HepG2 (cell line): ENCODE measurements at regions not wholly inside any gene's neighbourhood (a gene's known extent, or its start where the extent isn't known, plus 50 kb on each side); places are given as distances from the start of the nearest gene placed in this dataset.

Source experiments
- ATRX ChIP-seq: sonication (generic); formaldehyde crosslinking; IDR thresholded peaks from 2 replicates; pipeline ENCODE4 v1.4.0; 2020; ENCODE audit warnings: missing genetic modification reagents, borderline replicate concordance
- DNMT3B ChIP-seq: conservative IDR thresholded peaks from 2 replicates; pipeline ENCODE4 v1.6.1; 2016; ENCODE audit warnings: missing biosample characterization, control low read depth
- FOXJ3 ChIP-seq: sonication (generic); formaldehyde crosslinking; IDR thresholded peaks from 2 replicates; pipeline ENCODE4 v1.4.0; 2020; ENCODE audit warnings: missing genetic modification reagents, mild to moderate bottlenecking, borderline replicate concordance
- GATAD1 ChIP-seq: IDR thresholded peaks from 2 replicates; pipeline ENCODE4 v1.6.1; 2016; ENCODE audit warnings: missing genetic modification reagents, missing compliant biosample characterization
- HHEX ChIP-seq: IDR thresholded peaks from 2 replicates; pipeline ENCODE4 v1.6.1; 2016; ENCODE audit warnings: control low read depth
- IKZF4 ChIP-seq: sonication (generic); formaldehyde crosslinking; IDR thresholded peaks from 2 replicates; pipeline ENCODE4 v1.5.1; 2020; ENCODE audit warnings: borderline replicate concordance, mild to moderate bottlenecking, low read depth, missing genetic modification reagents; ENCODE audit errors: not compliant biosample characterization
- NFIC ChIP-seq: IDR thresholded peaks from 2 replicates; pipeline ENCODE4 v1.6.1; 2012; ENCODE audit warnings: mild to moderate bottlenecking, low read length, inconsistent platforms
- ONECUT2 ChIP-seq: sonication (generic); formaldehyde crosslinking; IDR thresholded peaks from 2 replicates; pipeline ENCODE4 v1.4.0; 2020; ENCODE audit warnings: missing genetic modification reagents
- PCBP1 ChIP-seq: fragments of 200-400 bp; formaldehyde crosslinking; IDR thresholded peaks from 2 replicates; pipeline ENCODE4 v1.6.1; 2017; ENCODE audit warnings: mild to moderate bottlenecking, low read depth, low read length, borderline replicate concordance
- RBM22 ChIP-seq: fragments of 200-400 bp; formaldehyde crosslinking; optimal IDR thresholded peaks from 2 replicates; pipeline ENCODE3; 2017; ENCODE audit warnings: mild to moderate bottlenecking, low read length, moderate library complexity
- SMC3 ChIP-seq: IDR thresholded peaks from 2 replicates; pipeline ENCODE4 v1.6.1; 2011; ENCODE audit warnings: low read length, improper control_type of control experiment
- SRF ChIP-seq: IDR thresholded peaks from 2 replicates; pipeline ENCODE4 v1.6.1; 2011; ENCODE audit warnings: mild to moderate bottlenecking, low read depth, low read length, moderate library complexity
- SUZ12 ChIP-seq: fragments of 150-350 bp; IDR thresholded peaks from 2 replicates; pipeline ENCODE4 v1.6.1; 2014; ENCODE audit warnings: low read depth, low read length
- ZFP41 ChIP-seq: sonication (generic); formaldehyde crosslinking; IDR thresholded peaks from 2 replicates; pipeline ENCODE4 v1.4.0; 2020; ENCODE audit warnings: mild to moderate bottlenecking, missing genetic modification reagents, borderline replicate concordance
- ZNF3 ChIP-seq: IDR thresholded peaks from 2 replicates; pipeline ENCODE4 v1.7.0; 2017; ENCODE audit warnings: inconsistent platforms
- ZNF510 ChIP-seq: sonication (generic); formaldehyde crosslinking; IDR thresholded peaks from 2 replicates; pipeline ENCODE4 v1.4.0; 2020; ENCODE audit warnings: low read depth, mild to moderate bottlenecking, missing genetic modification reagents
- ZNF549 ChIP-seq: sonication (generic); formaldehyde crosslinking; IDR thresholded peaks from 2 replicates; pipeline ENCODE4 v1.5.0; 2020; ENCODE audit warnings: missing genetic modification reagents
- ZNF569 ChIP-seq: sonication (generic); formaldehyde crosslinking; IDR thresholded peaks from 2 replicates; pipeline ENCODE4 v1.5.0; 2020; ENCODE audit warnings: mild to moderate bottlenecking, missing genetic modification reagents, moderate library complexity, borderline replicate concordance
- ZNF577 ChIP-seq: sonication (generic); formaldehyde crosslinking; IDR thresholded peaks from 2 replicates; pipeline ENCODE4 v1.4.0; 2020; ENCODE audit warnings: mild to moderate bottlenecking, low read depth, missing genetic modification reagents, borderline replicate concordance
- TF ChIP-seq, protein P1 (sequence below): sonication (generic); formaldehyde crosslinking; IDR thresholded peaks from 2 replicates; pipeline ENCODE4 v1.5.0; 2020; ENCODE audit warnings: missing genetic modification reagents
- TF ChIP-seq, protein P2 (sequence below): IDR thresholded peaks from 2 replicates; pipeline ENCODE4 v1.6.1; 2012; ENCODE audit warnings: low read depth, low read length, improper control_type of control experiment
- TF ChIP-seq, protein P3 (sequence below): sonication (generic); formaldehyde crosslinking; IDR thresholded peaks from 2 replicates; pipeline ENCODE4 v1.4.0; 2020; ENCODE audit warnings: missing genetic modification reagents
- TF ChIP-seq, protein P4 (sequence below): sonication (generic); formaldehyde crosslinking; IDR thresholded peaks from 2 replicates; pipeline ENCODE4 v1.4.0; 2020; ENCODE audit warnings: mild to moderate bottlenecking, missing genetic modification reagents
- TF ChIP-seq, protein P5 (sequence below): sonication (generic); formaldehyde crosslinking; IDR thresholded peaks from 2 replicates; pipeline ENCODE4 v1.5.0; 2020; ENCODE audit warnings: missing genetic modification reagents

DNA sequence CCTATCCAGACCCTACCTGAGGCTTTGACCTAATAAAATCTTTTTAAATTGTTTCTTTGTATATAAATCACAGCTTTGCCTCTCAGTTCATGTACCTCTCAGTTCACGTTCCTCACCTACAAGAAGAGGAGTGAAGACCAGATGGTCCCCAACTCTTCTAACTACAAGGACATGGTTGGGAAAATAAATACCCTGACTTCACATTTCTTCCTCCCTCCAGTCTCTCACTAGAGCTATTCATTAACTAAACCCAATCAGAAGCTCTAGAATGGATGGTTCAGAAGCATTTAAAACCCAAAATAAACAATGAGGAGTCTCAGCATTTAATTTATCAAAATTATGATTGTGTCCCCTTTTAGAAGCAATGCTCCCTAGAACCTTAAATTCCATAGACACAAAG is 97.3 kb upstream of the AGTR1 start (continued):
- TF ChIP-seq RBM22 (no peak), NFIC (no peak), SMC3 (no peak), ATRX (no peak), ONECUT2 (CRISPR knock-in tag) (no peak), ZNF577 (CRISPR knock-in tag) (no peak), ZNF549 (no peak), IKZF4 (CRISPR knock-in tag) (no peak), ZNF569 (0 out of 2 replicates have a peak, but pooled peaks have one; percentile 23), GATAD1 (CRISPR knock-in tag) (no peak), SUZ12 (no peak), ZNF510 (CRISPR knock-in tag) (no peak), HHEX (CRISPR knock-in tag) (no peak), ZNF3 (CRISPR knock-in tag) (no peak), ZFP41 (no peak), FOXJ3 (CRISPR knock-in tag) (no peak), PCBP1 (no peak), DNMT3B (CRISPR knock-in tag) (no peak), SRF (no peak)
- TF ChIP-seq, protein P1, sequence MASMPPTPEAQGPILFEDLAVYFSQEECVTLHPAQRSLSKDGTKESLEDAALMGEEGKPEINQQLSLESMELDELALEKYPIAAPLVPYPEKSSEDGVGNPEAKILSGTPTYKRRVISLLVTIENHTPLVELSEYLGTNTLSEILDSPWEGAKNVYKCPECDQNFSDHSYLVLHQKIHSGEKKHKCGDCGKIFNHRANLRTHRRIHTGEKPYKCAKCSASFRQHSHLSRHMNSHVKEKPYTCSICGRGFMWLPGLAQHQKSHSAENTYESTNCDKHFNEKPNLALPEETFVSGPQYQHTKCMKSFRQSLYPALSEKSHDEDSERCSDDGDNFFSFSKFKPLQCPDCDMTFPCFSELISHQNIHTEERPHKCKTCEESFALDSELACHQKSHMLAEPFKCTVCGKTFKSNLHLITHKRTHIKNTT (CRISPR knock-in tag), result no peak
- TF ChIP-seq, protein P2, sequence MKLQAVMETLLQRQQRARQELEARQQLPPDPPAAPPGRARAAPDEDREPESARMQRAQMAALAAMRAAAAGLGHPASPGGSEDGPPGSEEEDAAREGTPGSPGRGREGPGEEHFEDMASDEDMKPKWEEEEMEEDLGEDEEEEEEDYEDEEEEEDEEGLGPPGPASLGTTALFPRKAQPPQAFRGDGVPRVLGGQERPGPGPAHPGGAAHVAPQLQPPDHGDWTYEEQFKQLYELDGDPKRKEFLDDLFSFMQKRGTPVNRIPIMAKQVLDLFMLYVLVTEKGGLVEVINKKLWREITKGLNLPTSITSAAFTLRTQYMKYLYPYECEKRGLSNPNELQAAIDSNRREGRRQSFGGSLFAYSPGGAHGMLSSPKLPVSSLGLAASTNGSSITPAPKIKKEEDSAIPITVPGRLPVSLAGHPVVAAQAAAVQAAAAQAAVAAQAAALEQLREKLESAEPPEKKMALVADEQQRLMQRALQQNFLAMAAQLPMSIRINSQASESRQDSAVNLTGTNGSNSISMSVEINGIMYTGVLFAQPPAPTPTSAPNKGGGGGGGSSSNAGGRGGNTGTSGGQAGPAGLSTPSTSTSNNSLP, result no peak
- TF ChIP-seq, protein P3, sequence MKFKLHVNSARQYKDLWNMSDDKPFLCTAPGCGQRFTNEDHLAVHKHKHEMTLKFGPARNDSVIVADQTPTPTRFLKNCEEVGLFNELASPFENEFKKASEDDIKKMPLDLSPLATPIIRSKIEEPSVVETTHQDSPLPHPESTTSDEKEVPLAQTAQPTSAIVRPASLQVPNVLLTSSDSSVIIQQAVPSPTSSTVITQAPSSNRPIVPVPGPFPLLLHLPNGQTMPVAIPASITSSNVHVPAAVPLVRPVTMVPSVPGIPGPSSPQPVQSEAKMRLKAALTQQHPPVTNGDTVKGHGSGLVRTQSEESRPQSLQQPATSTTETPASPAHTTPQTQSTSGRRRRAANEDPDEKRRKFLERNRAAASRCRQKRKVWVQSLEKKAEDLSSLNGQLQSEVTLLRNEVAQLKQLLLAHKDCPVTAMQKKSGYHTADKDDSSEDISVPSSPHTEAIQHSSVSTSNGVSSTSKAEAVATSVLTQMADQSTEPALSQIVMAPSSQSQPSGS (CRISPR knock-in tag), result no peak
- TF ChIP-seq, protein P4, sequence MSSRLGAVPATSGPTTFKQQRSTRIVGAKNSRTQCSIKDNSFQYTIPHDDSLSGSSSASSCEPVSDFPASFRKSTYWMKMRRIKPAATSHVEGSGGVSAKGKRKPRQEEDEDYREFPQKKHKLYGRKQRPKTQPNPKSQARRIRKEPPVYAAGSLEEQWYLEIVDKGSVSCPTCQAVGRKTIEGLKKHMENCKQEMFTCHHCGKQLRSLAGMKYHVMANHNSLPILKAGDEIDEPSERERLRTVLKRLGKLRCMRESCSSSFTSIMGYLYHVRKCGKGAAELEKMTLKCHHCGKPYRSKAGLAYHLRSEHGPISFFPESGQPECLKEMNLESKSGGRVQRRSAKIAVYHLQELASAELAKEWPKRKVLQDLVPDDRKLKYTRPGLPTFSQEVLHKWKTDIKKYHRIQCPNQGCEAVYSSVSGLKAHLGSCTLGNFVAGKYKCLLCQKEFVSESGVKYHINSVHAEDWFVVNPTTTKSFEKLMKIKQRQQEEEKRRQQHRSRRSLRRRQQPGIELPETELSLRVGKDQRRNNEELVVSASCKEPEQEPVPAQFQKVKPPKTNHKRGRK (CRISPR knock-in tag), result no peak
- TF ChIP-seq, protein P5, sequence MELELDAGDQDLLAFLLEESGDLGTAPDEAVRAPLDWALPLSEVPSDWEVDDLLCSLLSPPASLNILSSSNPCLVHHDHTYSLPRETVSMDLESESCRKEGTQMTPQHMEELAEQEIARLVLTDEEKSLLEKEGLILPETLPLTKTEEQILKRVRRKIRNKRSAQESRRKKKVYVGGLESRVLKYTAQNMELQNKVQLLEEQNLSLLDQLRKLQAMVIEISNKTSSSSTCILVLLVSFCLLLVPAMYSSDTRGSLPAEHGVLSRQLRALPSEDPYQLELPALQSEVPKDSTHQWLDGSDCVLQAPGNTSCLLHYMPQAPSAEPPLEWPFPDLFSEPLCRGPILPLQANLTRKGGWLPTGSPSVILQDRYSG (CRISPR knock-in tag), result no peak
